Stomach (tissue), 4 donors: ENCODE measurements at regions not wholly inside any gene's neighbourhood (a gene's known extent, or its start where the extent isn't known, plus 50 kb on each side); places are given as distances from the start of the nearest gene placed in this dataset.

Experiments
- EP300 ChIP-seq: sonication (generic); formaldehyde crosslinking; IDR thresholded peaks from one replicate; pipeline ENCODE4 v1.6.1; 2017; ENCODE audit warnings: antibody characterized with exemption
- POLR2AphosphoS5 ChIP-seq, 3 donors: sonication (generic); formaldehyde crosslinking; IDR thresholded peaks; one replicate each; pipeline ENCODE4 v1.6.1; 2016; ENCODE audit warnings: antibody characterized with exemption in 3 of 3
- TF ChIP-seq, protein P1 (sequence below), 7 experiments: fragments of 450-650 bp in 4 of 7; fragments of 200-600 bp in 3 of 7; sonication (generic) in 3 of 7; IDR thresholded peaks; one replicate each; pipeline ENCODE4 v1.5.1; 2016 to 2019; ENCODE audit warnings: antibody characterized with exemption in 7 of 7, control low read depth in 2 of 7, mild to moderate bottlenecking in 1 of 7

DNA sequence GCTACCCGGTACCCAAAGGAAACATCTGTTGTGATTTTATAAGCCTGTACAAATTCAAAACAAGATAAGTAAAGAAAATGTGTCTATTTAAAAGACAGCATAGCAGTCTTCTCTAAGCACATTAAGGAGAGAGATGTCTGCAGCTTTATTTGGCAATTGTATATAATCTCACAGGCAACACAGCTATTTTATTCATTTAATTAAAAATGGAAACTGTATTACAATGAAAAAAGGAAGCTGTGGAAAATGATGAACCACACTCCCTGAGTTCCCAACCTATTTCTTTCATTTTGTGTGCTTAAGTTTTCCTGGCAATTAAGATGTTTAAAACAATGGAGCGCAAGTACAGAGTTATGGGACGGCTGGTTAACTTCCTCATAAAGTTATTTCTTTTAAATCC lies 78.4 kb downstream of the CBLL2 start:
- TF ChIP-seq, protein P1, sequence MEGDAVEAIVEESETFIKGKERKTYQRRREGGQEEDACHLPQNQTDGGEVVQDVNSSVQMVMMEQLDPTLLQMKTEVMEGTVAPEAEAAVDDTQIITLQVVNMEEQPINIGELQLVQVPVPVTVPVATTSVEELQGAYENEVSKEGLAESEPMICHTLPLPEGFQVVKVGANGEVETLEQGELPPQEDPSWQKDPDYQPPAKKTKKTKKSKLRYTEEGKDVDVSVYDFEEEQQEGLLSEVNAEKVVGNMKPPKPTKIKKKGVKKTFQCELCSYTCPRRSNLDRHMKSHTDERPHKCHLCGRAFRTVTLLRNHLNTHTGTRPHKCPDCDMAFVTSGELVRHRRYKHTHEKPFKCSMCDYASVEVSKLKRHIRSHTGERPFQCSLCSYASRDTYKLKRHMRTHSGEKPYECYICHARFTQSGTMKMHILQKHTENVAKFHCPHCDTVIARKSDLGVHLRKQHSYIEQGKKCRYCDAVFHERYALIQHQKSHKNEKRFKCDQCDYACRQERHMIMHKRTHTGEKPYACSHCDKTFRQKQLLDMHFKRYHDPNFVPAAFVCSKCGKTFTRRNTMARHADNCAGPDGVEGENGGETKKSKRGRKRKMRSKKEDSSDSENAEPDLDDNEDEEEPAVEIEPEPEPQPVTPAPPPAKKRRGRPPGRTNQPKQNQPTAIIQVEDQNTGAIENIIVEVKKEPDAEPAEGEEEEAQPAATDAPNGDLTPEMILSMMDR (IDR thresholded peaks at IDR 0.05): no peak
- no peak for TF ChIP-seq POLR2AphosphoS5 (IDR thresholded peaks at IDR 0.05)
- no peak for TF ChIP-seq EP300
